NCI-H2107 (cell line): ENCODE measurements at regions not wholly inside any gene's neighbourhood (a gene's known extent, or its start where the extent isn't known, plus 50 kb on each side); places are given as distances from the start of the nearest gene placed in this dataset.

Source experiments
- DNase-seq: peaks from one replicate; lab custom pipeline; 2025; lab: John Stamatoyannopoulos, UW

DNA sequence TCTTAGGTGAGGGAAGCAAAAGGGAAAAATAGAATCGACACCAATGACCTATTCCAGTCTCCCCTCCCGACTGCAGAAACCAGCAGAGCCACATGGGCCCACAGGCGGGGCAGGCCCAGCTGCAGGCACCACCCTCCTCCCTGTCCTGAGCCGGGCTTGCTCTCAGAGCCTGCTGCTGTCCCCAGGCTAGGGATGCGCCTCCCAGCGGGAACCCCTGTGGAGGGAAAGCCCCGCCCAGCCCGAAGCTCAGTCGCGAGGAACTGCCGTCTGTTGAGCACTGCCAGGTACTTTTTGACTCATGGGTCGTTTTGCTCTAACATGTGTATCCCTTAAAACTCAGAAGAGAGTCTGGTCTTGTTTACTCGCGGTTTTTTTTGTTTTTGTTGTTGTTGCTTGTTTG, 124.5 kb upstream of the RET start:
- no peak for DNase-seq

- DNase-seq, result no peak
Measured at GRCh38 chr10:42952931-42953683, 123.8 kb upstream of the RET start.

- DNase-seq, result no peak
Measured at GRCh38 chr10:42953684-42954674, 122.9 kb upstream of the RET start.

GRCh38 chr10:42954766-42955492, 121.9 kb upstream of the RET start:
- DNase-seq, result no peak

GRCh38 chr10:42955493-42955889, 121.4 kb upstream of the RET start:
- no peak for DNase-seq

GRCh38 chr10:42956045-42956444, 120.8 kb upstream of the RET start:
- DNase-seq, result no peak

GRCh38 chr10:42958142-42958868, 118.6 kb upstream of the RET start:
- DNase-seq, result no peak

DNA sequence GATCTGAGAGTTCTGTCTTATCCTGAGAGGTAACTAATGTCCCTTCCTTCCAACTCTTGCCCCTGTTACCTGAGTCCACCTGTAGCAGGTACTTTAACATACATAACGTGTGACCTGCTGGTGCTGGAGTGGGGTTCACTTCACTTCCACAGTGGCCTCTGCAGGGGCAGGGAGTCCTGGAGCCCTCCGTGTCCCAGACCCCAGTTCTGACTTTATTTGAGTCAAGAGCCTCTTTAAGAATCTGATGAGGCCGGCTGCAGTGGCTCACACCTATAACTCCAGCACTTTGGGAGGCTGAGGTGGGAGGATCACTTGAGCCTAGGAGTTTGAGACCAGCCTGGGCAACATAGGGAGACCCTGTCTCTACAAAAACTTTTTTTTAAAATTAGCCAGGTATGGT, 117.0 kb upstream of the RET start:
- DNase-seq, result no peak

GRCh38 chr10:42960491-42960990, 116.3 kb upstream of the RET start:
- DNase-seq, result no peak

DNA sequence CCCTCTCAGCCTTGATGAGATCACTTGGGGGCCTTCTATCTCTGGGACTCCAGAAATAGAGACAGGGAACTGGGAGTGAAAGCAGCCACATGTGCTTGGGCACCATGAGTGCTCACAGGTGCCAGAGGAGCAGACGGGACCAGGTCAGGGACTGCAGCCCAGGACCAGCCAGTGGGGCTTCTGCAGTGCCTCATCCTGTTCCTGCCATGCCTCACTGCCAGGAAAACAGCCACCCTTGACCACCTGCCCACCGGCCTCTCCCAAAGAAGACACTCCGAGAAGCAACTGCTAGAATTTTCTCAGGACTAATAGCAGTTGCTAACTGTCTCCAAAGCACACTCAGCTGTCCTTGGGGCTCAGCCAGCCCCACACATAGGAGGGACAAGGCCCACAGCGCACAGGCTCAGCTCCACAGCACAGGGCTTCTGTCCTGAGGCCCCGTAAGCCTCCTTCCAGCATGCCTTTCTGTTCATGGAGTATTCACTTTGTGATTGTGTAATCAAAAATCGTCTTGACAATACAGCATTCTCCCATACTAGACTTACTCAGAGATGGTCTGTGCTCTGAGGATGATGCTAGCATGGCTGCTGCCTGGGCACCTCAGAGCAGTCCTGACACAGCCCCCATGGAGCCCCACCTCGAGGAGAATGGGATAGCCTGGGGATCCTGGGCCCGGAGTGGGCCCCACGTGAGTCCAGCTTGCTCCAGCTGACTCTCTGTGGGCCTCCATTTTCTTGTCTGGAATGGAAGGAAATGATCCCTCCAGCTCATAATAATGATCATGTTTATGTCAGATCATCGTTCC, 115.7 kb upstream of the RET start:
- DNase-seq, result no peak

GRCh38 chr10:42961796-42962109, 115.1 kb upstream of the RET start:
- DNase-seq, result no peak

DNA sequence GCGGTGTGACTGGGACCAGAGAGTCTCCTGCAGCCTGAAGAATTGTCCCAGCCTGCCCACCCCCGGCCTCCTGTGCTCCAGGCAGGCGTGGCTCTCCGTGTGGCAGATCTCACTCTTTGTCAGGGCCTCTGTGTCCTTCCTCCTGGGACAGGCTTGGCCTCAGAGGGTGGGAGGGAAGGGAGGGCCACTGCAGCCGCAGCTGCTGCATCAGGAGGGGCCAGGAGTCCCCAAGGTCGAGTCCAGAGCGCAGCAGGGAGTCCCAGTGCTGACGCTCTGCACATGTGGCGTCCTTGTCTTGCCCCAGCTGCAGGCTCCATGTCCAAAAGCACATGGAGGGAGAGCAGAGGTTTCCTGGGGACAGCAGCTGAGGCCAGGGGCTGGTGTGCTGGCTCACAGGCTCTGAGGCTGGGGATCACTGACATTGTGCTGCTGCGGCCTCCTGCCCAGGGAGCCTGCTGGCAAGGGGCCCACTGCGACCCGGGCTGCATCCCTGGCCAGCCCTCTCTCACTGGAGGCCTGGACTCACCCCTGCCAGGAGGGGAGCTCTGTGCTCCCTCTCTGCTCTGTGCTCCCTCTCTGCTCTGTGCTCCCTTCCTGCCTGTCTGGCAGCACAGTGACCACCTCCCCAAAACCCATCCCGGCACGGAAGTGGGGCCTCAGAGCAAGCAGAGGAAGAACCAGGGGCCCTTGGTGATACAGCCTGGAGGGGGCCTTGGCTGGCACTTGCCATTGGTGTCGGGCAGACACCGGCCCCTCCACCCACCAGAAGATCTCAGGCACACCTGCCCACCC, 114.6 kb upstream of the RET start:
- no peak for DNase-seq

- DNase-seq, result no peak
Measured at GRCh38 chr10:42962902-42963231, 114.0 kb upstream of the RET start.

DNA sequence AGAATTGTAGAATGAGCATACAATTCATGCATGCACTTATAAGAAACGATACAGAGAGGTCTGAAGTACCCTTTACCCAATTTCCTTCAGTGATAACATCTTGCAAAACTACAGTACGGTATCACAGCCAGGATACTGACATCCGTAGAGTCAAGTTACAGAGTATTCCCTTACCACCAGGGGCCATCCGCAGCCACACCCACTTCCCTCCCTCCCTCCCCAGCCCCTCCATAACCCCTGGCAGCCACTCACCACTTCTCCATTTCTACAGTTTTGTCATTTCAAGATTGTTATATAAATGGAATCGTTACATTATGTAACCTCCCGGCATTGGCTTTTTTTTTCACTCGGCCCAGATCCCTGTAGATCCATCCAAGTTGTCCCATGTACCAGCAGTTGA, 113.6 kb upstream of the RET start:
- DNase-seq, result no peak

DNA sequence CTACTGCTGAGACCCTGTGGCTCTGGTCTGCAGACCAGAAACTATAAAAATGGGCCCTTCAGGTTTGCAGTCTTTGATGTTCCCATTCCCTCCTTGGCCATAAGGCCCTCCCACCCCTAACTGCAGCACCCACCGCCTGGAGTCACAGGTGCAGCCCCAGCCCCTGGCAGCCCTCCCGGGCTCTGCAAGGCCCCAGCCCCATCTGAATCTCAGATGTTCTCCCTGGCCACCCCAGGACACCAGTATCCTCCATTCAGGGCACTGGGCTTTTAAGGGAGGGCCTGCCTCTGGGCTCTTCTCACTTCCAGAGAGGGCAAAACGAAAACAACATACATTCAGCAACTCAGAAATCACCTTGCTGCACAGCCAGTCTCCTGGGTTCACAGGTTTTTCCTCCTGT, 107.7 kb upstream of the RET start:
- DNase-seq, result no peak

- DNase-seq, result no peak
Measured at GRCh38 chr10:42969909-42970308, 107.0 kb upstream of the RET start.

- DNase-seq, result no peak
Measured at GRCh38 chr10:42970451-42971250, 106.2 kb upstream of the RET start.

DNA sequence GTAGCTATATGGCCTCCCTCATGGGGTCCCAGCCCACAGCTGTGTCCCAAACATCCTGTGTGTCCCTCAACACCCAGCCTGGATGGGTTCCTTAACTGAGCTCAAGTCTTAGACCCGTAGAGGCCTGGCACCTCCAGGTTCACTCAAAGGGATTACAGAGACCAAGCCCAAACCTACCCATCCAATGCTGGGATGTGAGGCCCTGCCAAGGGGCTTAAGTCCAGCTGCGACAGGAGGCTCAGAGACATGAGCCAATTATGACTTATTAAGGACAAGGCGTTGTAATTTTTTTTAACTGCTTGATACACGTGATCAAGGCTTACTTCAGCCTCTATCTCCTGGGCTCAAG, 105.6 kb upstream of the RET start:
- no peak for DNase-seq

DNA sequence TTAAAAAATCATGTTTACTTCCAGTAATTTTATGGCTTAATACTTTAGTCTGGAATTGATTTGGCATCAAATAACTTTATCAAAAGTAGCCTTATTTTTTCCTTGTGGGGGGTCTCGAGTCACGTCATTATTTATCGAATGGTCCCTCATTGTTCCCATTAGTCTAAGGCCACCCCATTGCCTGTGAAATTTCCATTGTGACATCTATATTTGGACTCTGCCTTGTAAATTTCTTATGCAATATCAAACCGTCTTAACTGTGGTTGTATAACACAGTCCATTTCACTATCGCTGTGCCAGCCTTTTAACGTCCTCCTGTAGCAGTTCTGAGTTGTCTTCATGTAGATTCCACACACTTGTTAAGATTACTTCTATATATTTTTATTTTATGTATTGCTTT, 103.9 kb upstream of the RET start:
- DNase-seq, result no peak

GRCh38 chr10:42973411-42973810, 103.5 kb upstream of the RET start:
- no peak for DNase-seq
